ENCODE measurements at regions not wholly inside any gene's neighbourhood (a gene's known extent, or its start where the extent isn't known, plus 50 kb on each side); places are given as distances from the start of the nearest gene placed in this dataset.

DNA sequence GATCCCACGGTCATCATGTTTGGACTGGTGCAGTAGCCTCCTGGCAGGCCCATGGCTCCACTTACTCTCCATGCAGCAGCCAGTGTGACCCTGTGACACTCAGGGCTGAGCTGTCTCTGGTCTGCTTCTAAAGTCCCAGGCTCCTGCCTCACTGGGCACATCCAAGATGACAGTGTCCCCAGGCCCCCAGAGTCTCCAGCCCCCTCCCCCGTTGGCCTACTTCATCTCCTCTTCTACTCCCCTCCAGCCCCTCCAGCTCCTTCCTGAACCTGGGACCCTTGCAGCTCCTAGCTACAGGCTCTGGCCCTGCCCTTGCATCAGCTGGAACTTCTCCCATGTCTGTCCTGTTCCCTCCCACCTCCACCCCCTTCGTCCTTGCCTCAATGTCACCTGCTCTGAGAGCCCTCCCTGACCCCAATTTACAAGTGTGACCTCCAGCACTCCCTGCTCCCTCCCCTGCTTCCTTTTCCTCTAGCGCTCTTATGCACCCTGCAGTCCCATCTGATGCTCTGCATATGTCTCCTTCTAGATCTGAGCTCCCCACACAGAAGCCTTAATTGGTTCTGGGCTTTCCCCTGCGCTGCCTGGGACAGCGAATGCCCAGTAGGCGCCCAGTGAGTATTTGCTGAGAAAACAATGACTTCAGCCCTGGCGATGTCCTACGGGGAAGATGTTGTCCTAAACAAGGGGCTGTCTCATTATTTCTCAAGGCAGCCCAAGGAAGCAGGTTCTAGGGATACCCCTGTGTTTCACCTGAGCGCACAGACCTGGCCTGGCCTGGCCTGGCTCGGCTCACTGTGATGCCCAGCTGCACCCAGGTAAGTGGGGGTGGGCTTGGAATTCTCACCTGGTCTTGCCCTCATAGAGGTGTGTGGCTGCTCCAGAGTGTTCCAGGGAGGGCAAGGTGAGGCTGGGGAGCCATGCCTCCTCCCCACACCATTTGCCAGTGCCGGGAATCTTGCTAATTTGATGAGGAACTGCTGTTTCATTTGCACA is 600.6 kb downstream of the PTPRU start:
- H3K4me3 ChIP-seq (ENCODE audit: low read depth, low read length), result no peak overlapping the region
- no peak for TF ChIP-seq CTCF (IDR thresholded peaks at IDR 0.05; ENCODE audit: low read depth, low read length)

- TF ChIP-seq CTCF (IDR thresholded peaks at IDR 0.05; ENCODE audit: low read depth, low read length), result no peak
- H3K4me3 ChIP-seq (ENCODE audit: low read depth, low read length), result no peak overlapping the region
Observed at GRCh38 chr1:29835874-29836273, 599.6 kb downstream of the PTPRU start.

DNA sequence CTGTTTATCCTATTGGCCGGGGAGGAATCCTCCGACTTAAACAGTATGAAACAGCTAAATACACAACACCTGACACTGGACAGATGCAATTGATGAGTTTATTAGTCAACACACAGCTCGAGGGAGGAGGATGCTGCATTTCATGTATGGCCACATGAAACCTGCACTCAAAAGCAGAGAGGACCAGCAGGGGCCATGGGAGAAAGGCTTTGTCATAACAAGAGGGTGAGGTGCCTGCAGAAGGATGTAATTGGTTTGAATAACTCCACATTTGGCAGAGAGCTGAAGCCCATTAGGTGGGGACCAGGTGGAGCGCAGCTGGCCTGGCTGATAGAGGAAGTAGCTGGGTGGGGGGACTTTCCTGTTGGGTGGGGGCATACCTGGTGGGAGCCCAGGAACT is 599.1 kb downstream of the PTPRU start:
- no peak overlapping the region for H3K4me3 ChIP-seq (ENCODE audit: low read depth, low read length)
- no peak for TF ChIP-seq CTCF (IDR thresholded peaks at IDR 0.05; ENCODE audit: low read depth, low read length)

- no peak for TF ChIP-seq CTCF (IDR thresholded peaks at IDR 0.05; ENCODE audit: low read depth, low read length)
- H3K4me3 ChIP-seq (ENCODE audit: low read depth, low read length), result no peak overlapping the region
Observed at GRCh38 chr1:29833581-29833980, 597.3 kb downstream of the PTPRU start.

- no peak for TF ChIP-seq CTCF (IDR thresholded peaks at IDR 0.05; ENCODE audit: low read depth, low read length)
- no peak overlapping the region for H3K4me3 ChIP-seq (ENCODE audit: low read depth, low read length)
Observed at GRCh38 chr1:29832936-29833335, 596.6 kb downstream of the PTPRU start.

- H3K4me3 ChIP-seq (ENCODE audit: low read depth, low read length), result no peak overlapping the region
- TF ChIP-seq CTCF (IDR thresholded peaks at IDR 0.05; ENCODE audit: low read depth, low read length), result no peak
Observed at GRCh38 chr1:29832471-29832870, 596.1 kb downstream of the PTPRU start.

DNA sequence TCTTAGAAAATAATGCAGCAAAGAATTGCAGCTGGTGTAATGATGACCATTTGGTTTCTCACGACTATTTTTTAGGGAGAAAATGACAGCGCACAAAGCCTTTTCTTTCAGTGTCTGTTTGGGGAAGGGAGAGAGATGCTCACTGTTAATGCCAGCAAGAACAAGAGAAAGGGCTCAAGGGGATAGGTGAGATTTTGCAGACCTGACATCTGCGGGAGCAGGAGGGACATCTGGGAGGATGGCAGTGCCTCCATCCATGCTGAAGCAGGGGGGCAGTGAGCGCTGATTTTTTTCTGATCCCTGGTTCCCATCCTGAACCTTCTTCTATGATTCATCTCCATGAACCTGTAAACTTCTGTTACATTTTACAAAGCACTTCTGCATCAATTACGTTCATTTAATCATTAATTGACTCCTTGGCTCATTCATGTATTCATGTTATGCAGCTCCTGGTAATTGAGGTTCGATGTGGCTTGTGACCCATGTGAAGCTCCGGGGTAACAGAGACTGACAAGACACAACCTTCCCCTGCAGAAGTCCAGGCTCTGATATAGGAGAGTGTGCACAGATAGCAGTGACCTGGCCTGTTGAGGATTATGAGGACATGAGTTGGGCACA is 595.3 kb downstream of the PTPRU start:
- H3K4me3 ChIP-seq (ENCODE audit: low read depth, low read length), result no peak overlapping the region
- no peak for TF ChIP-seq CTCF (IDR thresholded peaks at IDR 0.05; ENCODE audit: low read depth, low read length)

Measured in WI38 (cell line).